B cell (primary cell): ENCODE measurements at regions not wholly inside any gene's neighbourhood (a gene's known extent, or its start where the extent isn't known, plus 50 kb on each side); places are given as distances from the start of the nearest gene placed in this dataset.

Experiments used
- ATAC-seq: fragments of 200-7000 bp; cut with Tn5 transposase; one replicate; pipeline ENCODE4 v1.10.0; 2021; ENCODE audit warnings: low read depth, mild to moderate bottlenecking, moderate number of reproducible peaks, moderate library complexity
- CTCF ChIA-PET: fragments of 350-600 bp; sonication (Branson Sonifier 250); formaldehyde crosslinking; loops from one replicate; lab custom pipeline; 2021; ENCODE audit warnings: antibody characterized with exemption, inconsistent platforms; lab: Charles Lee
- POLR2A ChIA-PET: fragments of 350-600 bp; sonication (Branson Sonifier 250); formaldehyde crosslinking; loops from one replicate; lab custom pipeline; 2021; ENCODE audit warnings: antibody characterized with exemption; lab: Charles Lee
- DNase-seq: peaks from one replicate; pipeline ENCODE4 v3.0.0; 2013
- H2AFZ ChIP-seq: 2 replicates; pipeline ENCODE4 v1.6.1; 2012; ENCODE audit warnings: mild to moderate bottlenecking, low read depth, low read length; ENCODE audit not compliant: insufficient read depth, poor library complexity, severe bottlenecking
- H3K27ac ChIP-seq, 2 donors: 1 replicate in 1 of 2; 2 replicates in 1 of 2; pipeline ENCODE4 v1.5.1; 2012 to 2013; ENCODE audit warnings: low read length in 2 of 2, mild to moderate bottlenecking in 2 of 2, moderate library complexity in 1 of 2
- H3K27me3 ChIP-seq, 4 experiments: fragments of 200-600 bp in 1 of 4; sonication (generic) in 1 of 4; replicated peaks in 1 of 4; 1 replicate in 2 of 4; 2 replicates in 2 of 4; pipeline versions ENCODE4 v1.6.1 to v1.7.0; 2013 to 2016; ENCODE audit warnings: low read length in 3 of 4, mild to moderate bottlenecking in 2 of 4, mixed read lengths in 1 of 4, moderate library complexity in 1 of 4; ENCODE audit not compliant: insufficient read depth in 4 of 4, control insufficient read depth in 3 of 4; ENCODE audit errors: control extremely low read depth in 1 of 4
- H3K36me3 ChIP-seq, 2 experiments: replicated peaks in 1 of 2; 1 replicate in 1 of 2; 2 replicates in 1 of 2; pipeline versions ENCODE4 v1.6.1 to v1.7.1; 2013; ENCODE audit warnings: low read length in 1 of 2; ENCODE audit not compliant: insufficient read depth in 2 of 2, control insufficient read depth in 1 of 2; ENCODE audit errors: control extremely low read depth in 1 of 2, extremely low read depth in 1 of 2
- H3K4me1 ChIP-seq, 2 donors: fragments of 200-600 bp in 1 of 2; sonication (generic) in 1 of 2; 1 replicate in 1 of 2; 2 replicates in 1 of 2; pipeline versions ENCODE4 v1.5.1 to v1.6.1; 2013 to 2017; ENCODE audit warnings: low read length in 2 of 2; ENCODE audit not compliant: control insufficient read depth in 2 of 2, insufficient read depth in 2 of 2
- H3K4me2 ChIP-seq: replicated peaks from 2 replicates; pipeline ENCODE3; 2012; ENCODE audit warnings: mild to moderate bottlenecking, low read depth, low read length; ENCODE audit not compliant: poor library complexity, severe bottlenecking
- H3K4me3 ChIP-seq, 5 experiments: fragments of 200-600 bp in 1 of 5; sonication (generic) in 1 of 5; 1 replicate in 3 of 5; 2 replicates in 2 of 5; pipeline versions ENCODE4 v1.5.1 to v1.7.0; 2011 to 2016; ENCODE audit warnings: low read length in 4 of 5, mild to moderate bottlenecking in 4 of 5, low read depth in 2 of 5, control low read depth in 1 of 5, moderate library complexity in 1 of 5; ENCODE audit not compliant: insufficient read depth in 1 of 5; ENCODE audit errors: control extremely low read depth in 1 of 5, extremely low read depth in 1 of 5
- H3K79me2 ChIP-seq: fragments of 200-600 bp; sonication (generic); one replicate; pipeline ENCODE4 v1.6.0; 2016; ENCODE audit warnings: low read length; ENCODE audit not compliant: control insufficient read depth, insufficient read depth
- H3K9ac ChIP-seq: fragments of 200-600 bp; sonication (generic); 2 replicates; pipeline ENCODE4 v1.6.1; 2017; ENCODE audit warnings: mild to moderate bottlenecking, low read length, moderate library complexity
- H3K9me3 ChIP-seq, 3 donors: one replicate each; pipeline versions ENCODE4 v1.6.1 to v1.7.1; 2013; ENCODE audit warnings: low read length in 2 of 3; ENCODE audit not compliant: control insufficient read depth in 2 of 3, insufficient read depth in 1 of 3; ENCODE audit errors: control extremely low read depth in 1 of 3
- H4K20me1 ChIP-seq: 2 replicates; pipeline ENCODE4 v1.6.0; 2012; ENCODE audit warnings: mild to moderate bottlenecking, low read length; ENCODE audit not compliant: insufficient read depth, control insufficient read depth, poor library complexity, severe bottlenecking
- H3K27ac Mint-ChIP-seq: one replicate; pipeline ENCODE4 v1.8.0; 2021; ENCODE audit warnings: mixed read lengths
- H3K27me3 Mint-ChIP-seq: one replicate; pipeline ENCODE4 v1.8.0; 2021; ENCODE audit warnings: mixed read lengths
- H3K4me1 Mint-ChIP-seq: one replicate; pipeline ENCODE4 v1.8.0; 2021; ENCODE audit warnings: mixed read lengths
- H3K4me3 Mint-ChIP-seq: one replicate; pipeline ENCODE4 v1.8.0; 2021; ENCODE audit warnings: mixed read lengths
- H3K9me3 Mint-ChIP-seq: one replicate; pipeline ENCODE4 v1.8.0; 2022; ENCODE audit warnings: mixed read lengths; ENCODE audit not compliant: insufficient read depth
- CTCF ChIP-seq: fragments of 200-600 bp; IDR thresholded peaks from one replicate; pipeline ENCODE4 v1.8.0; 2022; ENCODE audit warnings: antibody characterized with exemption, mild to moderate bottlenecking
- EZH2 ChIP-seq: IDR thresholded peaks from 2 replicates; pipeline ENCODE4 v1.6.1; 2012; ENCODE audit warnings: borderline replicate concordance, low read depth, mild to moderate bottlenecking, moderate library complexity, low read length; ENCODE audit not compliant: insufficient read depth, poor library complexity, severe bottlenecking
- WGBS: methylation state at CpG from one replicate; pipeline ENCODE4 v1.1.5; 2013; ENCODE audit warnings: missing lambda C conversion rate; ENCODE audit not compliant: insufficient coverage; 5-methylcytosine and 5-hydroxymethylcytosine counted together
- intact Hi-C: fragments of 100-400 bp; cut with micrococcal nuclease; formaldehyde crosslinking; loops from one replicate; pipeline ENCODE4 v1.10.0; 2022

GRCh38 chr2:237194081-237194480 lies 108.4 kb downstream of the COPS8 start:
- Histone ChIP-seq H3K9ac (no peak overlapping the region), H3K4me3 (no peak overlapping the region), H3K27me3 (no peaks in the 10 kb centered on the region), H3K27ac (no peak overlapping the region), H3K4me1 (no peaks in the 10 kb centered on the region), H4K20me1 (no peaks in the 10 kb centered on the region), H2AFZ (no peak overlapping the region), H3K79me2 (no peaks in the 10 kb centered on the region), H3K4me2 (no peak overlapping the region), H3K36me3 (no peaks in the 10 kb centered on the region), H3K9me3 (peaks cover 0 to 6% (median 0%) of the 10 kb centered on the region in 3 donors)
- DNase-seq (no peak), ATAC-seq (no peak)
- no peaks in the 10 kb centered on the region for H3K4me1 Mint-ChIP-seq
- intact Hi-C loops = no loop called here
- TF ChIP-seq CTCF = no peak
- TF ChIP-seq EZH2 = no peak
- H3K9me3 Mint-ChIP-seq = peaks cover 4% of the 10 kb centered on the region
- 75% methylated on average over 5 of the region's 5 CpGs for WGBS
- no peak overlapping the region for H3K4me3 Mint-ChIP-seq
- H3K27ac Mint-ChIP-seq = no peak overlapping the region
- peaks cover 8% of the 10 kb centered on the region for H3K27me3 Mint-ChIP-seq
- ChIA-PET CTCF (no interaction called here), POLR2A (no interaction called here)

- H3K4me1 ChIP-seq = no peaks in the 10 kb centered on the region
- no peaks in the 10 kb centered on the region for H3K27me3 ChIP-seq
- no peaks in the 10 kb centered on the region for H3K9me3 Mint-ChIP-seq
- H3K4me1 Mint-ChIP-seq = no peaks in the 10 kb centered on the region
- no peak overlapping the region for H3K4me3 Mint-ChIP-seq
- H3K4me3 ChIP-seq = no peak overlapping the region
- H3K9ac ChIP-seq = no peak overlapping the region
- intact Hi-C loops = no loop called here
- WGBS = 98% methylated on average over 3 of the region's 6 CpGs
- H3K27ac ChIP-seq = no peak overlapping the region
- H3K36me3 ChIP-seq = no peaks in the 10 kb centered on the region
- ATAC-seq (no peak), DNase-seq (no peak)
- H4K20me1 ChIP-seq = no peaks in the 10 kb centered on the region
- no peak overlapping the region for H2AFZ ChIP-seq
- POLR2A ChIA-PET = no interaction called here
- no peak overlapping the region for H3K27ac Mint-ChIP-seq
- TF ChIP-seq CTCF (no peak), EZH2 (no peak)
- CTCF ChIA-PET = no interaction called here
- no peak overlapping the region for H3K4me2 ChIP-seq
- no peaks in the 10 kb centered on the region for H3K79me2 ChIP-seq
- peaks cover 8% of the 10 kb centered on the region for H3K27me3 Mint-ChIP-seq
- peaks cover 0 to 6% (median 0%) of the 10 kb centered on the region in 3 donors for H3K9me3 ChIP-seq
Observed at GRCh38 chr2:237194906-237195305, 109.2 kb downstream of the COPS8 start.
